HEK293 (cell line): ENCODE measurements at regions not wholly inside any gene's neighbourhood (a gene's known extent, or its start where the extent isn't known, plus 50 kb on each side); places are given as distances from the start of the nearest gene placed in this dataset.

ENCODE experiments used
- CTCF ChIA-PET: fragments of 350-600 bp; formaldehyde crosslinking; extraction: SDS; loops from one replicate; lab custom pipeline; 2021; ENCODE audit warnings: antibody characterized with exemption; lab: Yijun Ruan, JAX
- POLR2A ChIA-PET: fragments of 300-600 bp; formaldehyde crosslinking; extraction: SDS; loops from one replicate; lab custom pipeline; 2020; ENCODE audit warnings: antibody characterized with exemption, inconsistent platforms; lab: Yijun Ruan, JAX
- H3K27ac ChIP-seq: fragments of 200-500 bp; sonication (Bioruptor generic); 2 replicates; pipeline ENCODE4 v1.5.1; 2014; ENCODE audit warnings: low read depth, low read length, control low read depth, inconsistent platforms; ENCODE audit errors: extremely low read depth
- H3K36me3 ChIP-seq, 2 experiments: fragments of 200-500 bp in 1 of 2; sonication (Bioruptor generic) in 1 of 2; 1 replicate in 1 of 2; 2 replicates in 1 of 2; pipeline ENCODE4 v1.5.1; 2014 to 2017; ENCODE audit warnings: inconsistent platforms in 2 of 2, low read length in 2 of 2; ENCODE audit not compliant: control insufficient read depth in 2 of 2, insufficient read depth in 1 of 2
- H3K4me1 ChIP-seq: fragments of 200-500 bp; sonication (Bioruptor generic); 2 replicates; pipeline ENCODE4 v1.5.1; 2014; ENCODE audit warnings: mild to moderate bottlenecking, low read length, inconsistent platforms; ENCODE audit not compliant: control insufficient read depth, insufficient read depth
- H3K4me3 ChIP-seq: 2 replicates; pipeline ENCODE4 v1.5.1; 2011; ENCODE audit warnings: low read depth, mild to moderate bottlenecking, control low read depth, low read length, moderate library complexity
- H3K9me3 ChIP-seq: fragments of 200-500 bp; sonication (Bioruptor generic); 2 replicates; pipeline ENCODE4 v1.5.1; 2014; ENCODE audit warnings: low read depth, low read length, inconsistent platforms; ENCODE audit not compliant: control insufficient read depth, insufficient read depth
- ATF2 ChIP-seq: fragments of 450-650 bp; formaldehyde crosslinking; IDR thresholded peaks from 2 replicates; pipeline ENCODE4 v1.5.1; 2016; ENCODE audit warnings: missing biosample characterization, missing genetic modification characterization, low read depth
- BCL11A ChIP-seq: fragments of 450-650 bp; formaldehyde crosslinking; IDR thresholded peaks from 2 replicates; pipeline ENCODE4 v1.5.1; 2016; ENCODE audit warnings: low read depth, missing biosample characterization, missing genetic modification characterization
- KLF8 ChIP-seq: fragments of 450-650 bp; formaldehyde crosslinking; IDR thresholded peaks from 2 replicates; pipeline ENCODE4 v1.5.1; 2016; ENCODE audit warnings: missing biosample characterization, missing genetic modification characterization
- OVOL3 ChIP-seq: fragments of 450-650 bp; formaldehyde crosslinking; IDR thresholded peaks from 2 replicates; pipeline ENCODE4 v1.5.1; 2016; ENCODE audit warnings: missing biosample characterization, missing genetic modification characterization
- WT1 ChIP-seq: fragments of 450-650 bp; formaldehyde crosslinking; IDR thresholded peaks from 2 replicates; pipeline ENCODE4 v1.5.1; 2016; ENCODE audit warnings: missing biosample characterization, missing genetic modification characterization
- ZBTB48 ChIP-seq: fragments of 450-650 bp; formaldehyde crosslinking; IDR thresholded peaks from 2 replicates; pipeline ENCODE4 v1.5.1; 2016; ENCODE audit warnings: missing biosample characterization, missing genetic modification characterization
- ZNF16 ChIP-seq: fragments of 450-650 bp; formaldehyde crosslinking; IDR thresholded peaks from 2 replicates; pipeline ENCODE4 v1.5.1; 2016; ENCODE audit warnings: low read depth, missing biosample characterization, missing genetic modification characterization
- ZNF211 ChIP-seq: fragments of 450-650 bp; formaldehyde crosslinking; IDR thresholded peaks from 2 replicates; pipeline ENCODE4 v1.5.1; 2016; ENCODE audit warnings: low read depth, missing biosample characterization, missing genetic modification characterization
- ZNF280C ChIP-seq: fragments of 450-650 bp; formaldehyde crosslinking; IDR thresholded peaks from 2 replicates; pipeline ENCODE4 v1.5.1; 2016; ENCODE audit warnings: missing biosample characterization, missing genetic modification characterization
- ZNF280D ChIP-seq: fragments of 450-650 bp; formaldehyde crosslinking; IDR thresholded peaks from 2 replicates; pipeline ENCODE4 v1.5.1; 2016; ENCODE audit warnings: missing biosample characterization, missing genetic modification characterization
- ZNF311 ChIP-seq: fragments of 450-650 bp; formaldehyde crosslinking; IDR thresholded peaks from 2 replicates; pipeline ENCODE4 v1.5.1; 2017; ENCODE audit warnings: missing biosample characterization, missing genetic modification characterization, borderline replicate concordance
- ZNF433 ChIP-seq: fragments of 450-650 bp; formaldehyde crosslinking; IDR thresholded peaks from 2 replicates; pipeline ENCODE4 v1.5.1; 2016; ENCODE audit warnings: missing biosample characterization, missing genetic modification characterization, low read depth
- ZNF510 ChIP-seq: fragments of 450-650 bp; formaldehyde crosslinking; IDR thresholded peaks from 2 replicates; pipeline ENCODE4 v1.5.1; 2018; ENCODE audit warnings: mild to moderate bottlenecking, missing genetic modification characterization, missing biosample characterization; ENCODE audit not compliant: insufficient replicate concordance
- ZNF514 ChIP-seq: fragments of 450-650 bp; formaldehyde crosslinking; IDR thresholded peaks from 2 replicates; pipeline ENCODE4 v1.5.1; 2016; ENCODE audit warnings: missing biosample characterization, missing genetic modification characterization
- ZNF624 ChIP-seq: fragments of 450-650 bp; formaldehyde crosslinking; IDR thresholded peaks from 2 replicates; pipeline ENCODE4 v1.5.1; 2017; ENCODE audit warnings: missing biosample characterization, missing genetic modification characterization
- ZNF707 ChIP-seq: fragments of 450-650 bp; formaldehyde crosslinking; IDR thresholded peaks from 2 replicates; pipeline ENCODE4 v1.5.1; 2016; ENCODE audit warnings: missing biosample characterization, missing genetic modification characterization
- ZNF768 ChIP-seq: fragments of 450-650 bp; formaldehyde crosslinking; IDR thresholded peaks from 2 replicates; pipeline ENCODE4 v1.5.1; 2018; ENCODE audit warnings: missing biosample characterization, mild to moderate bottlenecking, missing genetic modification characterization
- ZNF792 ChIP-seq: fragments of 450-650 bp; formaldehyde crosslinking; IDR thresholded peaks from 2 replicates; pipeline ENCODE4 v1.5.1; 2016; ENCODE audit warnings: missing biosample characterization, missing genetic modification characterization
- ZSCAN23 ChIP-seq: fragments of 450-650 bp; formaldehyde crosslinking; IDR thresholded peaks from 2 replicates; pipeline ENCODE4 v1.5.1; 2016; ENCODE audit warnings: missing biosample characterization, missing genetic modification characterization
- ZSCAN30 ChIP-seq: fragments of 450-650 bp; IDR thresholded peaks from 2 replicates; pipeline ENCODE4 v1.5.1; 2018; ENCODE audit warnings: missing biosample characterization, mild to moderate bottlenecking, missing genetic modification characterization, moderate library complexity

GRCh38 chr12:126768517-126768916, 1498.5 kb upstream of the TMEM132C start:
- CTCF ChIA-PET, result interaction anchor here (0.6 kb wide), 1 partner anchor 177 kb away, joined by 3 read pairs; no protein-coding TSS in a partner anchor
- no peak overlapping the region for H3K27ac ChIP-seq
- H3K4me1 ChIP-seq, result no peaks in the 10 kb centered on the region
- no peak overlapping the region for H3K4me3 ChIP-seq
- POLR2A ChIA-PET, result no interaction called here
- TF ChIP-seq ZNF211 (no peak), ZNF280C (tag by site-specific recombination) (no peak), ATF2 (tag by site-specific recombination) (no peak), ZNF768 (tag by site-specific recombination) (no peak), WT1 (tag by site-specific recombination) (no peak), KLF8 (no peak), ZSCAN30 (tag by site-specific recombination) (no peak), ZNF792 (tag by site-specific recombination) (no peak), OVOL3 (no peak), ZNF280D (tag by site-specific recombination) (no peak), BCL11A (no peak), ZNF311 (no peak), ZNF16 (no peak), ZNF514 (tag by site-specific recombination) (no peak)
- no peaks in the 10 kb centered on the region for H3K9me3 ChIP-seq
- no peaks in the 10 kb centered on the region for H3K36me3 ChIP-seq

- ChIA-PET POLR2A (no interaction called here), CTCF (interaction anchor here (0.7 to 0.8 kb wide), 2 partner anchors 23 to 229 kb away, joined by 3 to 4 read pairs; no protein-coding TSS in a partner anchor)
- no peaks in the 10 kb centered on the region for H3K36me3 ChIP-seq
- no peaks in the 10 kb centered on the region for H3K9me3 ChIP-seq
- H3K4me1 ChIP-seq, result no peaks in the 10 kb centered on the region
- H3K27ac ChIP-seq, result no peak overlapping the region
- H3K4me3 ChIP-seq, result no peak overlapping the region
- TF ChIP-seq ZSCAN23 (tag by site-specific recombination), result no peak
- no peak for TF ChIP-seq WT1 (tag by site-specific recombination)
- TF ChIP-seq ZNF510, result no peak
- no peak for TF ChIP-seq ZBTB48 (tag by site-specific recombination)
- no peak for TF ChIP-seq ZNF433 (tag by site-specific recombination)
- TF ChIP-seq ZNF707 (tag by site-specific recombination), result no peak
- no peak for TF ChIP-seq ZNF624 (tag by site-specific recombination)
These were observed 1496.8 kb upstream of the TMEM132C start for GRCh38 chr12:126770188-126770587.
